GM18870 (cell line): ENCODE measurements at regions not wholly inside any gene's neighbourhood (a gene's known extent, or its start where the extent isn't known, plus 50 kb on each side); places are given as distances from the start of the nearest gene placed in this dataset.
"Not testable (repeated sequence)": the region's sequence is repeated elsewhere in the genome, so short reads cannot be mapped to it uniquely, and the experiment has no call there.

Experiments used
- ATAC-seq: cut with Tn5 transposase; IDR thresholded peaks from one replicate; pipeline ENCODE4 v1.9.1; 2021; ENCODE audit warnings: moderate library complexity; ENCODE audit not compliant: unreplicated experiment

DNA sequence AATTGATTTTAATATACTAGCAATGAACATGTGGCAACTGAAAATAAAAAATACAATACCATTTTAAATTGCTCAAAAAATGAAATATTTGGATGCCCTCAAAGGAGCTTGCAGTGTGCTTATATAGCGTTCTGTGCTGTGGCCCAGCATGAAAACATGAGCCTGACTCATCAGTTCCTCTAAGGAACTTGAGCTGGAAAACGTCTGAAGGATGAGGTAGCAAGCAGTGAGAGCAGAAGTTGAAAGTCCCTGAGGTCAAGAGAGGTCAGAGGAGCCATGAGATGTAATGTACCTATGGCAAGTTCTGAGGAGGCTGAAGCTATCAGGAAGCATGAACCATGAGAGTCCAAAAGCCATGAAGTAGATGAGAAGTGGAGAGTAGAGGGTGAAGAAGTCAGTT is 59.7 kb downstream of the HMGB3 start:
- no peak for ATAC-seq

DNA sequence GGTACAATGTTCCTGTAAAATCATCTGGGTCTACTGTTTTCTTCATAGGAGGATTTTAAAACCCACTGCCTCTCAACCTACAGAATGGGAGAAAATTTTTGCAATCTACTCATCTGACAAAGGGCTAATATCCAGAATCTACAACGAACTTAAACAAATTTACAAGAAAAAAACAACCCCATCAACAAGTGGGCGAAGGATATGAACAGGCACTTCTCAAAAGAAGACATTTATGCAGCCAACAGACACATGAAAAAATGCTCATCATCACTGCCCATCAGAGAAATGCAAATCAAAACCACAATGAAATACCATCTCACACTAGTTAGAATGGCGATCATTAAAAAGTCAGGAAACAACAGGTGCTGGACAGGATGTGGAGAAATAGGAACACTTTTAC is 83.2 kb downstream of the HMGB3 start:
- ATAC-seq = not testable (repeated sequence)

DNA sequence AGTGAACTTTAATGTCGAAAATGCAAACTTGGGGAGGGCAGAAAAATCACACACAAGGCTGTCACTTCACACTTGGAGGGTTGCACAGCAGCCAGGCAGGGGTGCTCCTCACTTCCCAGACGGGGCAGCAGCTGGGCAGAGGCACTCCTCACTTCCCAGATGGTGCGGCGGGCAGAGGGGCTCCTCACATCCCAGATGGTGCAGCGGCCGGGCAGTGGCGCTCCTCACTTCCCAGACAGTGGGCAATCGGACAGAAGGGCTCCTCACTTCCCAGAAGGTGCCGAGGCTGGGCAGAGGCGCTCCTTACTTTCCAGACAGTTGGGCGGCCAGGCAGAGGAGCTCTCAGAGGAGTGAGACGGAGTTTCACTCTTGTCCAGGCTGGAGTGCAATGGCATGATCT is 90.6 kb downstream of the HMGB3 start:
- no peak for ATAC-seq

DNA sequence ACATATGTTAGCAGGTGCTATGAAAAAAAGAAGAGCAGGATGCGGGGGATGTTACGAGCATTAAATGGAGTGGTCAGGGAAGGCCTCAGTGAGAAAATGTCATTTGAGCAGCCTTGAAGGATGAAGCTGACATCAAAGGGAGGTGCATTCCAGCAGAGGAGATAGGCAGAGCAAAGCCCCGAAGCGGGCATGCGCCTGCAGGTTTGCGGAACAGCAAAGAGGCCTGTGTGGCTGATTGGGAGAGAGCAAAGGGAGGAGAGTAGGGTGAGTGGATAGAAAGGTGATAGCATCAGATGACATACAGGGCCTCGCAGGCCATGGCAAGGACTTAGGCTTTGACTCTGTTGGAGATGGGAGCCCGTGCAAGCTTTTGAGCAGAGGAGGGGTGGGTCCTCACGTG is 95.4 kb upstream of the GPR50 start:
- ATAC-seq = no peak

DNA sequence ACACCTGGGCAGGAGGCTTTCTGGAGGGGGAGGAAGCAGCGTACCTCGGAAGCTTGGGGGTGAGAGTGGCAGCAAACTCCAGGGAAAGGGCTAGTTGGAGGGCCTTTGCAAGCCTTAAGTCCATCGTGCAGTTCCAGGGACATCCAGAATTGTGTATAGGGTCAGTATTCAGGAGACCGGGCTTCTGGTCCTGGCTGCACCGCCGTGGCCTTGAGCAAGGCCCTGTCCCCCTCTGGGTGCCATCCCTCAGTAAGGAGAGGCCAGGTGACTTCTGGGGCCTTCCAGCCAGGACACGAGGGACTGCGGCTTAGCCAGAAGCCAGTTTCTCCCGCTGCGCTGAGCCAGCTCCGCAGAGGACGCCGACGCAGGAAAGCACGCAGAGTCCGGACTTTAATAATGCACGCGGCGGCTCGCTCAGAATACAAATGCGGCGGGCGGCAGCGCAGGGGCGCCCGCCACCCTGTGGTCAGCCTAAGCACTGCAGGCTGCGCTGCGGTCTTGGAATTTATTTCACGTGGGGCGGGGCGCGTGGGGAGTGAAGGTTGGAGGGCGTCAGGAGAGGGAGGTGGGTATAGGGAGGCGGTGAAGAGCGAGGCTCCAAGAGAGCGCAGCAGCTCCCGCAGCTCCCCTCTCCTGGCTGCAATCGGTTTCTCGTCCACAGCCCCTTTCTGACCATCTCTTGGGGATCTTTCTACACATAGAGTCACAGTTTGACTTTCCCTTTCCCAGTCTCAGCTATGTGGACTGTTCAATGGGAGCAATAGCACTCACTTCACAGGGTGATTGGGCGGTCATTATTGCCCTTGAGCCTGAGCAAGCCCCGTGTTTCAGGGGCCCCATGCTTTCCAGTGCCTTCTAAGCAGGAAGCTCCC is 94.1 kb upstream of the GPR50 start:
- ATAC-seq = peak; percentile 66

DNA sequence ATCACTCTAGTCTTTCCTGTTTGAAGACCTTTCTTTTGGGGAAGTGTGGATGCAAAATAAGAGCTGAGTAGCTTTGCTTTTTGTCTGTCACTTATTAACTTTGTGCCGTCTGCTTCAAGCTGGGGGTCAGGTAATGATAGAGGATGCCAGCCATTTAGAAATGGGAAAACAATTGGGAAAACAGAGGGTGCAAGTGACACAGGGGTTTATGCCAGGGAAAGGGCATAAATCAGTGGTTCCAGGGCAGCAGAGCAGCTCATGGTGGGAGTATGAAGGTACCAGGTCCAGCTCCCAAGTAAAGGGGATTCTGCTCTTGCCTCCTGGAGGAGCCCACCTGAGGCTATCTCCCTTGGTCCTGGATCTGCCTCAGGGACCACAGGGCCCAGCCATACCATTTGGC is 91.9 kb upstream of the GPR50 start:
- ATAC-seq = no peak

DNA sequence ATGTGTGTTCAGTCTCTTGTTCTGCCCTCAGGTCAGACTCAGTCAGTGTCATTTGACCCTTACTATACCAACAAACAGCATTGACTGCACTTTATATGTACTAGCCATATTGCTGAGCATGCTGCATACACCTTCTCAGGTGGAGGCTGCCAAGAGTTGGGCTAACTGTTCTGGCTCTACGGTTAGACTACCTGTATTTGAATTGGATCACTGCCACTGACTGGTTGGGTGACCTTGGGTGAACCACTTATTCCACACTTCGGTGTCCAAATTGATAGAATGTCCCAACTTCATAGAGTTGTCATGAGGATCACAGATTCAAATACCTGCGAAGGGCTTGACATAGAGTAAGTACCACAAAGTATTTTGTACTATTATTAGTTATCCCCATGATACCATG is 91.2 kb upstream of the GPR50 start:
- ATAC-seq = no peak

DNA sequence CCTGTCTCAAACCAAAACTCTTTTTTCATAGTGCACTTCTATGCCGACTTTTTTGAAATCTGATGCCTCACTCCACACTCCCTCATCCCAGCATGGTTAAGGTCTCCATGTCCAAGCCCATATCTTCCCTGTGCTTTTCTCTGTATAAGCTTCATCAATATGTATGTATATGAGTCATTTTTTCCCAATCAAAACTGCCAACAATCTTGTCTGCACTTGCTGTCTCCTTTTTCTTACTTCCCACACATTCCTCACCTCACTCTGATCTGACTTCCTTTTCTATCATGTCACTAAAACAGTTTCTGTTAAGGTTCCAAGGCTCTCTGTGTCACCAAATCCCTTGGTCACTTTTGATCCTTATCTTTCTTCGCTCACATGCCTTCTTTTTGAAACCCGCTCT is 88.2 kb upstream of the GPR50 start:
- no peak for ATAC-seq

DNA sequence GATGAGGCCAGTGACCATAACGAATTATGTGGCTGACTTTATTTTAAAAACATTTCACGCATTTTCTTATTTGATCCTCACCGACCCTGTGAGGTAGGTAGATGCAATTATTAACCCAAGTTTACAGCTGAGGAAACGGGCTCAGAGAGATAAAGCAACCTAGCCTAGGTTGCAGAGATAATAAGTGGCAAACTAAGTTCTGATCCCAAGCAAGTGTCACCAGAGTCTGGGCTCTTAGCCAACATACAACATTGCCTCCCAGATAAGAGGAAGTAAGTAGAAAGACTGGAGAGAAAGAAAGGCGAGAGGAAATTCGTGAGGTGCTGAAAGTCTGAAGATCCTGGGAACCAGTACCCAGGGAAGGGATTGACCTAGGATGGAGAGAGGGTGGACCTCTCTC is 77.4 kb upstream of the GPR50 start:
- ATAC-seq = no peak

DNA sequence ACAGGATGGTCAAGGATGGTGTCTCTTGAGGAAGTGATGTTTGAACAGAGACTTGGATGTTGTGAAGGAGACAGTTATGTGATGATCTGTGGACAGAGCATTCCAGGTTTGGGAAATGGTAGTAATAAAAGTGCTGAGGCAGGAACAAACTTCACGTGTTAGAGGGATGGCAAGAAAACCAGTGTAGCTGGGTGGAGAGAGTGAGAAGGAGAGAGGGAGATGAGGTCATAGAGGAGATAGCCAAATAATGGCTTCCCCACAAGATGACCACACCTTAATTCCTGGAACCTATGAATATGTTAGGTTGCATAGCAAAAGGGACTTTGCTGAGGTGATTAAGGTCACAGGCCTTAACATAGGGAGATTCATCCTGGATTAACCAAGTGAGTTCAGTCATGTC is 75.6 kb upstream of the GPR50 start:
- ATAC-seq = no peak

DNA sequence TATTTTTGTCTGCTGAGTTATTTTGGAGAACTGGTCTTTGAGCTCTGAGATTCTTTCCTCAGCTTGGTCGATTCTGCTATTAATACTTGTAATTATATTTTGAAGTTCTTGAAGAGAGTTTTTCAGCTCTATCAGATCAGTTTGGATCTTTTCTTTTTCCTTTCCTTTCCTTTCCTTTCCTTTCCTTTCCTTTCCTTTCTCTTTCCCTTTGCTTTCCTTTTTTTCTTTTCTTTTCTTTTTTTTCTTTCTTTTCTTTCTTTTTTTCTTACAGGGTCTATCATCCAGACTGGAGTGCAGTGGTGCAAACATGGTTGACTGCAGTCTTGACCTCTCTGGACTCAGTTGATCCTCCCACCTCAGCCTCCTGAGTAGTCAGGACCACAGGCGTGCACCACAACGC is 63.2 kb upstream of the GPR50 start:
- ATAC-seq = not testable (repeated sequence)
